ENCODE measurements at regions not wholly inside any gene's neighbourhood (a gene's known extent, or its start where the extent isn't known, plus 50 kb on each side); places are given as distances from the start of the nearest gene placed in this dataset.

DNA sequence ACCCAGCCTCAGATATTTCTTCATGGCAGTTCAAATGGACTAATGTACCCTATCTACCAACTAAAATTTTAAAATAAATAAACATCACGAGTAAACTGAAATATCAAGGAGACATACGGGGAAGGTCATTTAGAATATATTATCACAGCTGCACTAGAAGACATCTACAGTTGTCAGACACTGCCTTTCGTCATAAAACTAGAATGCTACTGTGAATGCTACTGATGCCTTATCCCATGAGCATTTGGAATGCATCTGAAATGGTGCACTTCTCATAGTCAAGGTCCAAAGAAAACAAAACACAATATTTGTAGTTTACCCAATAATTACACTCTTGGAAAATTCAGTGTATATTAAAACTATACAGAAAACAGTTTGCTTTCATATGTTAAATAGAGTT lies 165.2 kb downstream of the MREG start:
- H3K4me3 ChIP-seq (ENCODE audit: low read length): no peak overlapping the region
- H3K36me3 ChIP-seq (ENCODE audit: control insufficient read depth, insufficient read depth, low read length): no peaks in the 10 kb centered on the region
- no peak overlapping the region for H3K27ac ChIP-seq (ENCODE audit: low read length)
- no peaks in the 10 kb centered on the region for H3K27me3 ChIP-seq (ENCODE audit: control insufficient read depth, insufficient read depth, low read length)
- DNase-seq (ENCODE audit: low read depth, low spot score): no peak
- H3K4me1 ChIP-seq (ENCODE audit: control insufficient read depth, insufficient read depth, low read length): no peaks in the 10 kb centered on the region
- no peaks in the 10 kb centered on the region for H3K9me3 ChIP-seq (ENCODE audit: control insufficient read depth, insufficient read depth, low read length)
- no CpG with 5 or more reads among the region's 3 CpGs for WGBS (ENCODE audit: insufficient coverage, insufficient read length)

DNA sequence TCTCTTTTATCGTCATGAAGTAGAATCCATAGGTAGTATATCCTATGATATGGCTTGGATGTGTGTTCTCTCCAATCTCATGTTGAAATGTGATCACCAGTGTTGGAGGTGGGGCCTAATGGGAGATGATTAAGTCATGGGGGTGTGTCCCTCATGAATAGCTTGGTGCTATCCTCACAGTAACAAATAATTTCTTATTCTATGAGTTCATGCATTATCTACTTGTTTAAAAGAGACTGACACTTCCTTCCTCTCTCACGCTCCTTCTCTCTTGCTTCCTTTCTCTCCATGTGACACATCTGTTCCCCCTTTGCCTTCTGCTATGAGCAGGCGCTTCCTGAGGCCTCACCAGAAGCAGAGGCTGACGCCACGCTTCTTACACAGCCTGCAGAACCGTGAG lies 165.6 kb downstream of the MREG start:
- Histone ChIP-seq H3K4me1 (ENCODE audit: control insufficient read depth, insufficient read depth, low read length) (no peaks in the 10 kb centered on the region), H3K9me3 (ENCODE audit: control insufficient read depth, insufficient read depth, low read length) (no peaks in the 10 kb centered on the region), H3K27ac (ENCODE audit: low read length) (no peak overlapping the region), H3K4me3 (ENCODE audit: low read length) (no peak overlapping the region), H3K36me3 (ENCODE audit: control insufficient read depth, insufficient read depth, low read length) (no peaks in the 10 kb centered on the region), H3K27me3 (ENCODE audit: control insufficient read depth, insufficient read depth, low read length) (no peaks in the 10 kb centered on the region)
- DNase-seq (ENCODE audit: low read depth, low spot score): no peak
- WGBS (ENCODE audit: insufficient coverage, insufficient read length): no CpG with 5 or more reads among the region's 6 CpGs

DNA sequence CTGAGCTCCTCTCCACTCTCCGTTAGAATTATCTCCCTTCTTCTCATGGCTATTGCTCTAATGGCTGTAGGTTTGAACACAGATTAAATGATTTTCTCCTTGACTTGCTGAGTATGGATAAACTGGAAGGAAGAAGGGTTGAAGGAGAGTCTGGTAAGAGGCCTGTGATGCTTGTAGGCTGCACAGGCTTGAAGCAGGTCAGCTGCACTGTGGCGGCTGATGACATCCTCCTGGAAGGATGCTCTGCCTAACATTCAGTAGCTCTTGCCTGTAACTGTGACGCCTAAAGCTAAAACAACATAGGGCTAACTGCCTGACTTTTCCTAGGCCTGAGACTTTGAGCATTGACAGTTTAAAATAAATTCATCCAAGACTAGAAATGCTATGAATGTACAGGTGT lies 166.3 kb downstream of the MREG start:
- H3K4me1 ChIP-seq (ENCODE audit: control insufficient read depth, insufficient read depth, low read length): no peaks in the 10 kb centered on the region
- no CpG with 5 or more reads among the region's 3 CpGs for WGBS (ENCODE audit: insufficient coverage, insufficient read length)

DNA sequence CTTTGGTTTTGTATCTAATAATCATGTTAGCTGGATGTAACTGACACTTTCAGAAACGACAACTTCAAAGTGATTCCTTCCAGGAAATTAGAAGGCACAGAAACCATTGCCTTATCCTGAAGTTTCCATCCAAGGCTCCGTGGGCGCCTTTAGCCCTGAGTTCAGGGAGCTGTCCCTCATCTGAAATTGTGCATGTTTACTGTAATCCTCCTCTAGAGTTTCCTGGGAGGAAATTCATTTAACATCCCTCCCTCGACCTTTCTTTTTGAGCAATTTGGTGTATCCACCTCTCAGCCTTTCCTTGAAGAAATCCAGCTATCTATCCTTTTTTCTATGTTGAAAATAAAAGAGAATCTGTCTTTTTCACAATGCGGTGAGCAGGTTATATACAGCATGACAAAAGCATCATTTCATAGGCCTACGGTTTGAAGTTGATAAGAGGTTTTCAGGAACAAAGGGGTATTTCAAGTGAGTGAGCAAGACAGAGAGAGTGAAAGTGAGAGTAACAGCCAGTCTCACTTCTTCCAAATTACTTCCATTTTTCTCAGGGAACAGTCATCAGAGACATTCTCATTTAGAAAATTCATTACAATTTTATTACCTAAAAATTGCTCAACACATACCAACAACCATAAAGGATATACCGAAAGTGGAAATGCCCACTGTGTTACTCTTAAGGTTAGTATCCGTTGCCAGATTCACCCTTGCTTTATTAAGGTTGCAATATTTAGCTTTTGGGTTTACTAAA lies 167.3 kb downstream of the MREG start:
- Histone ChIP-seq H3K27me3 (ENCODE audit: control insufficient read depth, insufficient read depth, low read length) (no peaks in the 10 kb centered on the region), H3K9me3 (ENCODE audit: control insufficient read depth, insufficient read depth, low read length) (no peaks in the 10 kb centered on the region), H3K36me3 (ENCODE audit: control insufficient read depth, insufficient read depth, low read length) (no peaks in the 10 kb centered on the region), H3K4me1 (ENCODE audit: control insufficient read depth, insufficient read depth, low read length) (no peaks in the 10 kb centered on the region), H3K4me3 (ENCODE audit: low read length) (no peak overlapping the region), H3K27ac (ENCODE audit: low read length) (no peak overlapping the region)
- no CpG with 5 or more reads among the region's 8 CpGs for WGBS (ENCODE audit: insufficient coverage, insufficient read length)
- no peak for DNase-seq (ENCODE audit: low read depth, low spot score)

More for the DNA sequence above, 166.3 kb downstream of the MREG start:
- no peaks in the 10 kb centered on the region for H3K27me3 ChIP-seq (ENCODE audit: control insufficient read depth, insufficient read depth, low read length)
- no peak overlapping the region for H3K27ac ChIP-seq (ENCODE audit: low read length)
- no peaks in the 10 kb centered on the region for H3K36me3 ChIP-seq (ENCODE audit: control insufficient read depth, insufficient read depth, low read length)
- DNase-seq (ENCODE audit: low read depth, low spot score): no peak
- no peaks in the 10 kb centered on the region for H3K9me3 ChIP-seq (ENCODE audit: control insufficient read depth, insufficient read depth, low read length)
- no peak overlapping the region for H3K4me3 ChIP-seq (ENCODE audit: low read length)

DNA sequence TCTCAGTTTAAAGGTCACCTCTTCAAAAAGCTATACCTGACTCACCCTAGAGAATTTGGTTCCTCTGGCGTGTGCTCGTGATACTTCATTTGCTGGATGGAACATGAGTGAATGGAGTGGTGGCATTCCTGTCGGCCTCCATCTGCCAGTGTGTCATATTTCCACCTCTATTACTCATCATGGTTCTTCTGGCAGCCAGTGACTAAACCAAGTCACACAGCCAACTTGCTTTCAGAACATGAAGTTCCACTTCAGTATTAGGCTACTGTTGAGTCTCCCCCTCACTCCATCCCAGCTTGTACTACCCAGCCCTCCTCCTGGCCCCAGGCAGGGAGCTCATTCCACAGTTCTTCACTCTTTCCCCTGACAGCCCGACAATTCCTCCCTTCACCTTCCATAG lies 169.8 kb downstream of the MREG start:
- Histone ChIP-seq H3K36me3 (ENCODE audit: control insufficient read depth, insufficient read depth, low read length) (no peaks in the 10 kb centered on the region), H3K27ac (ENCODE audit: low read length) (no peak overlapping the region), H3K4me1 (ENCODE audit: control insufficient read depth, insufficient read depth, low read length) (no peaks in the 10 kb centered on the region), H3K27me3 (ENCODE audit: control insufficient read depth, insufficient read depth, low read length) (no peaks in the 10 kb centered on the region), H3K4me3 (ENCODE audit: low read length) (no peak overlapping the region), H3K9me3 (ENCODE audit: control insufficient read depth, insufficient read depth, low read length) (no peaks in the 10 kb centered on the region)
- no CpG with 5 or more reads among the region's 4 CpGs for WGBS (ENCODE audit: insufficient coverage, insufficient read length)
- no peak for DNase-seq (ENCODE audit: low read depth, low spot score)

DNA sequence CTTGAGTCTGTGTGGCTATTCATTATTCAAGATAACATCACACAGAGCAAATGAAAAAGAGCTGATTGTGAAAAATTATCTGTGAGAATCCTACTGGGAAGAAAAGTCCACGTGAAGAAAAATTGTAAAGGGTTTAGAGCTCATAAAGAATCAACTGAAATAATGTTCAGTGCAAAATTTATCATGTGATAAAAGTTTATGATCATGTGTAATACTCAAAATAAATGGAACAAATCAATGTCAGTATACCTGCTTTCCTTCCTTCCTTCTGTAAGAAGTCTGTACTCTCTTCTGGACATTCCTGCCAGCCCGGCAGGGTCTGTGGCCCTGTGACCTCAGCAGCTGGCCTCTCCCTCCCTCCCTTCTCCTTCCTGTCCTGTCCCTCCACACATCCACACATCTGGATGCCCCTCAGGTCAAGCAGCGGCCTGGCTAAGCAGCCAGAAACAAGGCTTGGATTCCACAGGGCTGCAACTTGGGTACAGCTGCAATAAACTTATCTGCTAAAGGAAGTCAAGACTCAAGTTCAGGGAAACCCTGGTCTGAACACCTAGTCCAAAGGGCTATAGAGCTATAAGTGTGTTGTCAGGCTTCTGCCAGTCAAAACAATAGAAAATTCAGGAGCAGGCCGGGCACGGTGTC lies 172.1 kb downstream of the MREG start:
- no CpG with 5 or more reads among the region's 5 CpGs for WGBS (ENCODE audit: insufficient coverage, insufficient read length)
- H3K36me3 ChIP-seq (ENCODE audit: control insufficient read depth, insufficient read depth, low read length): no peaks in the 10 kb centered on the region
- H3K4me1 ChIP-seq (ENCODE audit: control insufficient read depth, insufficient read depth, low read length): no peaks in the 10 kb centered on the region
- no peak overlapping the region for H3K4me3 ChIP-seq (ENCODE audit: low read length)
- no peak for DNase-seq (ENCODE audit: low read depth, low spot score)
- H3K27ac ChIP-seq (ENCODE audit: low read length): no peak overlapping the region
- no peaks in the 10 kb centered on the region for H3K27me3 ChIP-seq (ENCODE audit: control insufficient read depth, insufficient read depth, low read length)
- H3K9me3 ChIP-seq (ENCODE audit: control insufficient read depth, insufficient read depth, low read length): no peaks in the 10 kb centered on the region

DNA sequence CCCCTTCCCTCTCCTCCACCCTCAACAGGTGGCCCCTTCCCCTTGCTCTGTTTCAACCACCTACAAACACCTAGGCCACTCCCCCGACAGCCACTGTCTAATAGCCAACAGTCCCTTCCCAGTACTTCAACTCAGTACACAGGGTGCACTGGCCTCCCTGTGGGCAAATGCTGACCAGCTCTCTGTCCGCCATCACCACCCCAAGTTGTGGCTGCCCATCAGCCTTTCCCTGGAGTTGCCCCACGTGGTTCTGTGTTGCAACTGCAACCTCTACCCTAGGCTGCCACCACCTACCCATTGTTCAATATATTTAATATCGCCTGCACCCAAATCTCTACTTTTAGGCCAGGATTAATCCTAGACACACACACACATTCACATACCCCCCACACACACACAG lies 173.5 kb downstream of the MREG start:
- H3K27me3 ChIP-seq (ENCODE audit: control insufficient read depth, insufficient read depth, low read length): no peaks in the 10 kb centered on the region
- H3K36me3 ChIP-seq (ENCODE audit: control insufficient read depth, insufficient read depth, low read length): no peaks in the 10 kb centered on the region
- WGBS (ENCODE audit: insufficient coverage, insufficient read length): no CpG with 5 or more reads among the region's 4 CpGs
- H3K4me3 ChIP-seq (ENCODE audit: low read length): no peak overlapping the region
- H3K4me1 ChIP-seq (ENCODE audit: control insufficient read depth, insufficient read depth, low read length): no peaks in the 10 kb centered on the region
- no peak for DNase-seq (ENCODE audit: low read depth, low spot score)
- no peaks in the 10 kb centered on the region for H3K9me3 ChIP-seq (ENCODE audit: control insufficient read depth, insufficient read depth, low read length)
- no peak overlapping the region for H3K27ac ChIP-seq (ENCODE audit: low read length)

DNA sequence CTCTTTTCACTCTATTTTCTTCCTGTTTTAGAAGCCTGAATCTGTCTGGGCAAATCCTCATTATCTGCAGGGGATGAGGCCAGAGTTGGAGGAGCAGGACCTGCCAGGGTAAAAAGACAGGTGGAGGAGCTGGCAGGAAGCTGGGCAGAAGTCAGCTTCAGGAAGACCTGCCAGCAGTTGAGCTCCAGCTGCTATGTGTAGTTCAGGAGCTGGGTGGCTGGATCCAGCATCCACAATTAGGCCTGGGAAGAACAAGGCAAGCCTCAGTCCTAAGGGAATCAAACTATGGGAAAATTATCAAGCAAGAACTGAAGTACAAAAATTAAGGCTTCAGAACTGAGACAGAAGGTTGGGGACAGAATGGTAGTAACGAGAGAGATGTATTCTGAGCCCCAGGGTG lies 174.0 kb downstream of the MREG start:
- Histone ChIP-seq H3K4me1 (ENCODE audit: control insufficient read depth, insufficient read depth, low read length) (no peaks in the 10 kb centered on the region), H3K4me3 (ENCODE audit: low read length) (no peak overlapping the region), H3K9me3 (ENCODE audit: control insufficient read depth, insufficient read depth, low read length) (no peaks in the 10 kb centered on the region), H3K27ac (ENCODE audit: low read length) (no peak overlapping the region), H3K36me3 (ENCODE audit: control insufficient read depth, insufficient read depth, low read length) (no peaks in the 10 kb centered on the region), H3K27me3 (ENCODE audit: control insufficient read depth, insufficient read depth, low read length) (no peaks in the 10 kb centered on the region)
- no CpG with 5 or more reads among the region's 1 CpG for WGBS (ENCODE audit: insufficient coverage, insufficient read length)
- no peak for DNase-seq (ENCODE audit: low read depth, low spot score)

DNA sequence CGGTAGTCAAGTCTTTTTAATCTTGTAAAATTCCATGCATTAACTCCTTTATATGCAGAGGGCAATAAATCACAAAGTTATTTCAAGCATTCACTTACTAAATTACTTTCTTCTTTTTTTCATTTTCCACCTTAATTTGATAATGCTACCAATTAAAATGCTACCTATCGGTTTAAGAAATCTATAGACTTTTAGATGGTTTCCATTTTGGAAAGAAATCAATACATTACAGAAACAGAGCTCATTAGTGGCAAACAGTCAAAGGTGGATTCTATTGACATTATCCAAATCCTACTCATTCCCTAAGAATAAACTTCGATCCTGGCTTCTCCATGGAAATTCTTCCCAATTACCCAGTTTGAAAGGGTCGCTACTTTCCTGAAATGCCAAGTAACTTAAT lies 176.5 kb downstream of the MREG start:
- WGBS (ENCODE audit: insufficient coverage, insufficient read length): 100% methylated on average over 1 of the region's 4 CpGs
- no peaks in the 10 kb centered on the region for H3K36me3 ChIP-seq (ENCODE audit: control insufficient read depth, insufficient read depth, low read length)

DNA sequence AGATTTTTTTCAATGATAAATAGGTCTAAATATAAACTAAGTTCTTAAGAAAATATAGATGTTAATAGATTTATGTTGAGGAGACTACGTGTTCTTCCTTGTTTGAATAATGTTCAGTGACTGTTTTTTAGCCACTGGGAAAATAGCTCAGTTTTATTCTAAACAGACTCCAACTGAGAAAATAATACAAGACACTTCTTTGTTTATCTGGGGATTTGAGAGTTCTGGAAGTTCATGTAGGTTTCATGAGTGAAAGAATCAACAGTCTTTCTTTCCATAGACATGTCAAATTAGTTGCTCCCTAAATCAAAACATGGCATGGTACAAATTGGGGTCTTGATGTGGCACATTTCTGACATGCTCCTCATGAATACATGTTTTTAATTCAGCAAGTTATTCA lies 177.7 kb downstream of the MREG start:
- no peaks in the 10 kb centered on the region; the same call in 1 of the 2 replicates for H3K4me1 ChIP-seq (ENCODE audit: control insufficient read depth, insufficient read depth, low read length)
- H3K27ac ChIP-seq (ENCODE audit: low read length): no peak overlapping the region
- H3K9me3 ChIP-seq (ENCODE audit: control insufficient read depth, insufficient read depth, low read length): no peaks in the 10 kb centered on the region
- no peak overlapping the region for H3K4me3 ChIP-seq (ENCODE audit: low read length)
- no peak for DNase-seq (ENCODE audit: low read depth, low spot score)
- no peaks in the 10 kb centered on the region for H3K36me3 ChIP-seq (ENCODE audit: control insufficient read depth, insufficient read depth, low read length)
- WGBS (ENCODE audit: insufficient coverage, insufficient read length): no CpG with 5 or more reads among the region's 1 CpG
- no peaks in the 10 kb centered on the region for H3K27me3 ChIP-seq (ENCODE audit: control insufficient read depth, insufficient read depth, low read length)

More for the DNA sequence above, 176.5 kb downstream of the MREG start:
- H3K27me3 ChIP-seq (ENCODE audit: control insufficient read depth, insufficient read depth, low read length): no peaks in the 10 kb centered on the region
- no peaks in the 10 kb centered on the region for H3K9me3 ChIP-seq (ENCODE audit: control insufficient read depth, insufficient read depth, low read length)
- H3K27ac ChIP-seq (ENCODE audit: low read length): no peak overlapping the region
- no peak overlapping the region for H3K4me3 ChIP-seq (ENCODE audit: low read length)
- no peaks in the 10 kb centered on the region; the same call in 1 of the 2 replicates for H3K4me1 ChIP-seq (ENCODE audit: control insufficient read depth, insufficient read depth, low read length)
- no peak for DNase-seq (ENCODE audit: low read depth, low spot score)

DNA sequence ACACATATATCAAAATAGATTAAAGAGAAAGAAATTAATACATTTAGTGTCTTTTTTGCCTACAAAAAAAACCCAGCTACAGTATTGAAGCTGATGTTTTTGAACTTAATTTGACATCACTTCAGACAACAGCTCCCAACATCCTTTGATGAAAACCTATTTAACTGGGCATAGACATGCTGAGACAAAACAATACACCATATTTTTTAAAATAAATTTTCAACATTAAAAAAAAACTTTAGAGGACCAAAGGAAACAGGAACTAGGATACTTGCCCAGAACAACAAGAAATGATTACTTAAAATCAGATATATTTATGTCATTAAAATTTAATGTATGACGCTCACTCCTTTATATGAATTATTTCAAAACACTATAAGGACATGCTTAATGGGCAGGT lies 178.1 kb downstream of the MREG start:
- H3K4me3 ChIP-seq (ENCODE audit: low read length): no peak overlapping the region
- no CpG with 5 or more reads among the region's 1 CpG for WGBS (ENCODE audit: insufficient coverage, insufficient read length)
- no peak overlapping the region for H3K27ac ChIP-seq (ENCODE audit: low read length)
- H3K36me3 ChIP-seq (ENCODE audit: control insufficient read depth, insufficient read depth, low read length): no peaks in the 10 kb centered on the region
- no peaks in the 10 kb centered on the region for H3K9me3 ChIP-seq (ENCODE audit: control insufficient read depth, insufficient read depth, low read length)
- no peaks in the 10 kb centered on the region; the same call in 1 of the 2 replicates for H3K4me1 ChIP-seq (ENCODE audit: control insufficient read depth, insufficient read depth, low read length)
- no peaks in the 10 kb centered on the region for H3K27me3 ChIP-seq (ENCODE audit: control insufficient read depth, insufficient read depth, low read length)
- no peak for DNase-seq (ENCODE audit: low read depth, low spot score)

Data from iPS DF 6.9 (cell line).